D721Med (cell line): ENCODE measurements at regions not wholly inside any gene's neighbourhood (a gene's known extent, or its start where the extent isn't known, plus 50 kb on each side); places are given as distances from the start of the nearest gene placed in this dataset.

Experiments used
- DNase-seq: peaks from one replicate; pipeline ENCODE4 v3.0.0; 2011; ENCODE audit warnings: low spot score; ENCODE audit not compliant: insufficient read length
- FAIRE-seq: peaks from 2 replicates; lab custom pipeline; 2011; peaks lifted over from hg19 to GRCh38; lab: Jason Lieb, UNC
- CTCF ChIP-seq: IDR thresholded peaks from 2 replicates; pipeline ENCODE4 v1.5.1; 2012; ENCODE audit warnings: mild to moderate bottlenecking, control low read depth; ENCODE audit not compliant: insufficient read depth; ENCODE audit errors: missing control alignments

- TF ChIP-seq CTCF = no peak
- no peak for DNase-seq
- no peak for FAIRE-seq
Observed at GRCh38 chr6:140062043-140063020, 687.9 kb upstream of the CITED2 start.

- TF ChIP-seq CTCF = no peak
- DNase-seq (no peak), FAIRE-seq (no peak)
Observed at GRCh38 chr6:140061110-140062042, 686.9 kb upstream of the CITED2 start.

GRCh38 chr6:140059947-140060346 is 685.5 kb upstream of the CITED2 start:
- DNase-seq (no peak), FAIRE-seq (no peak)
- TF ChIP-seq CTCF = no peak

- DNase-seq (no peak), FAIRE-seq (no peak)
- no peak for TF ChIP-seq CTCF
Observed at GRCh38 chr6:140058863-140059262, 684.4 kb upstream of the CITED2 start.

- no peak for FAIRE-seq
- no peak for DNase-seq
- TF ChIP-seq CTCF = peak; percentile 24
Observed at GRCh38 chr6:140052736-140053729, 678.6 kb upstream of the CITED2 start.
